MM.1S (cell line): ENCODE measurements at regions not wholly inside any gene's neighbourhood (a gene's known extent, or its start where the extent isn't known, plus 50 kb on each side); places are given as distances from the start of the nearest gene placed in this dataset.

Source experiments
- DNase-seq: peaks from one replicate; pipeline ENCODE4 v3.0.0-alpha.2; 2015
- H2AFZ ChIP-seq: fragments of 300-600 bp; sonication (generic); 2 replicates; pipeline ENCODE4 v1.6.0; 2016; ENCODE audit warnings: antibody characterized with exemption, low read length
- H3F3A ChIP-seq: fragments of 300-600 bp; sonication (generic); 2 replicates; pipeline ENCODE4 v1.6.1; 2016; ENCODE audit warnings: mild to moderate bottlenecking, antibody characterized with exemption, low read length, moderate library complexity, mixed read lengths; ENCODE audit not compliant: insufficient read depth
- H3K27ac ChIP-seq: fragments of 300-600 bp; sonication (generic); 2 replicates; pipeline ENCODE4 v1.5.1; 2016; ENCODE audit warnings: mild to moderate bottlenecking, low read length
- H3K27me3 ChIP-seq: fragments of 300-600 bp; sonication (generic); replicated peaks from 2 replicates; pipeline ENCODE4 v1.6.0; 2016; ENCODE audit warnings: low read length; ENCODE audit not compliant: insufficient read depth
- H3K36me3 ChIP-seq: fragments of 300-600 bp; sonication (generic); replicated peaks from 2 replicates; pipeline ENCODE4 v1.6.1; 2016; ENCODE audit warnings: mild to moderate bottlenecking, low read length, mixed read lengths; ENCODE audit not compliant: insufficient read depth
- H3K4me1 ChIP-seq: fragments of 300-600 bp; sonication (generic); 2 replicates; pipeline ENCODE4 v1.6.1; 2016; ENCODE audit warnings: low read length, mixed read lengths
- H3K4me2 ChIP-seq: fragments of 300-600 bp; sonication (generic); 2 replicates; pipeline ENCODE4 v1.6.0; 2016; ENCODE audit warnings: low read depth, low read length
- H3K4me3 ChIP-seq: fragments of 300-600 bp; sonication (generic); 2 replicates; pipeline ENCODE4 v1.5.1; 2016; ENCODE audit warnings: low read length, mixed read lengths
- H3K79me2 ChIP-seq: fragments of 300-600 bp; sonication (generic); 2 replicates; pipeline ENCODE4 v1.6.1; 2016; ENCODE audit warnings: mixed run types, low read length, mixed read lengths
- H3K9ac ChIP-seq: fragments of 300-600 bp; sonication (generic); 2 replicates; pipeline ENCODE4 v1.6.1; 2016; ENCODE audit warnings: low read length, mixed read lengths
- H3K9me2 ChIP-seq: fragments of 300-600 bp; sonication (generic); replicated peaks from 2 replicates; pipeline ENCODE4 v1.6.1; 2016; ENCODE audit warnings: mild to moderate bottlenecking, low read length, mixed read lengths; ENCODE audit not compliant: insufficient read depth
- H3K9me3 ChIP-seq: fragments of 300-600 bp; sonication (generic); replicated peaks from 2 replicates; pipeline ENCODE4 v1.6.1; 2016; ENCODE audit warnings: mild to moderate bottlenecking, low read length, mixed read lengths; ENCODE audit not compliant: insufficient read depth
- H4K20me1 ChIP-seq: fragments of 300-600 bp; sonication (generic); 2 replicates; pipeline ENCODE4 v1.6.1; 2016; ENCODE audit warnings: mild to moderate bottlenecking, low read length, moderate library complexity, mixed read lengths; ENCODE audit not compliant: insufficient read depth
- EZH2 ChIP-seq: fragments of 300-600 bp; sonication (generic); optimal IDR thresholded peaks from 2 replicates; pipeline ENCODE3; 2017; ENCODE audit warnings: low read depth, mild to moderate bottlenecking, antibody characterized with exemption, low read length, mixed read lengths
- EZH2phosphoT487 ChIP-seq: fragments of 300-600 bp; sonication (generic); IDR thresholded peaks from 2 replicates; pipeline ENCODE4 v1.6.1; 2018; ENCODE audit warnings: antibody characterized with exemption, low read length
- TF ChIP-seq, protein P1 (sequence below): fragments of 300-600 bp; sonication (generic); IDR thresholded peaks from 2 replicates; pipeline ENCODE4 v1.5.1; 2016; ENCODE audit warnings: antibody characterized with exemption, low read length, mixed read lengths

DNA sequence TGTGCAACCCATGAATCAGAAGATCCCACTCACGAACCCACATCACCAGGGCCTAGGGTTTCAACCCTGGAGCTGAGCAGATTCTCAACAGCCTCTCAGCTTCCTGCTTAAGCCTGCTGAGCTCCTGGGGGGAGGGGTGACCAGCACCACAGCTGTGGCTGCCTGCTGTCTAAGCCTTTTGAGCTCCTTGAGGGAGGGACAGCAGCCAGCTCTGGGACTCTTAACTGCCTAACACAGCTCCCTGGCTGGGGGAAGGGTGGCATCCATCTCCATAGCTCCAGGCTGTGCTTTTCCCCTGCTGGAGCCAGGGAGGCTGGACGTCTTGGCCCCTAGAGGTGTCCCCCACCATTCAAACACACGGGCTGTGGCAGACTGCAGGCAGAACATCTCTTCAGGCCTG is 250.3 kb downstream of the DMAC1 start:
- Histone ChIP-seq H3K4me1 (no peaks in the 10 kb centered on the region), H3K27ac (no peak overlapping the region), H2AFZ (no peak overlapping the region), H3K4me3 (no peak overlapping the region), H3K79me2 (no peaks in the 10 kb centered on the region), H3K9me3 (no peaks in the 10 kb centered on the region), H3K4me2 (no peak overlapping the region), H3F3A (no peaks in the 10 kb centered on the region), H4K20me1 (no peaks in the 10 kb centered on the region), H3K9me2 (no peaks in the 10 kb centered on the region), H3K9ac (no peak overlapping the region), H3K27me3 (no peaks in the 10 kb centered on the region), H3K36me3 (no peaks in the 10 kb centered on the region)
- peak; percentile 59 for DNase-seq
- TF ChIP-seq, protein P1, sequence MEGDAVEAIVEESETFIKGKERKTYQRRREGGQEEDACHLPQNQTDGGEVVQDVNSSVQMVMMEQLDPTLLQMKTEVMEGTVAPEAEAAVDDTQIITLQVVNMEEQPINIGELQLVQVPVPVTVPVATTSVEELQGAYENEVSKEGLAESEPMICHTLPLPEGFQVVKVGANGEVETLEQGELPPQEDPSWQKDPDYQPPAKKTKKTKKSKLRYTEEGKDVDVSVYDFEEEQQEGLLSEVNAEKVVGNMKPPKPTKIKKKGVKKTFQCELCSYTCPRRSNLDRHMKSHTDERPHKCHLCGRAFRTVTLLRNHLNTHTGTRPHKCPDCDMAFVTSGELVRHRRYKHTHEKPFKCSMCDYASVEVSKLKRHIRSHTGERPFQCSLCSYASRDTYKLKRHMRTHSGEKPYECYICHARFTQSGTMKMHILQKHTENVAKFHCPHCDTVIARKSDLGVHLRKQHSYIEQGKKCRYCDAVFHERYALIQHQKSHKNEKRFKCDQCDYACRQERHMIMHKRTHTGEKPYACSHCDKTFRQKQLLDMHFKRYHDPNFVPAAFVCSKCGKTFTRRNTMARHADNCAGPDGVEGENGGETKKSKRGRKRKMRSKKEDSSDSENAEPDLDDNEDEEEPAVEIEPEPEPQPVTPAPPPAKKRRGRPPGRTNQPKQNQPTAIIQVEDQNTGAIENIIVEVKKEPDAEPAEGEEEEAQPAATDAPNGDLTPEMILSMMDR: no peak
- TF ChIP-seq EZH2phosphoT487: no peak

DNA sequence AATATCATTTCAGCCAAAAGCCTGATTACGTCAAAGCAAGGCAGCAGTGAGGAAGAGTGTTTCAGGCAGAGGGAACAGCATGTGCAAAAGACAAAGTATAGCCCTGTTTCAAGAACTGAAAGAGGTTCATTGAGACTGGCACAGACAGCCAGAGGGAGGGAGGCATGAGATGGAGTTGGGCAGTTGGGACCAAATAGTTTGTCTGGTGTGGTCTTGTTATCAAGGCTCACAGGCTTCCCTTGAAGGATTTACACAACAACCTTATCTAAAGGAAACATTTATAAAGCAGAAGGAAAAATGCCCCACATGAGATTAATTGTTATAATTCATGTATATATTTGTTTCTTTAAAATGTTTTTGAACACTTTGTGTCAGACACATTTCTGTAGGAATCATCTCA is 253.3 kb downstream of the DMAC1 start:
- Histone ChIP-seq H3K79me2 (no peaks in the 10 kb centered on the region), H3K27me3 (no peaks in the 10 kb centered on the region), H4K20me1 (no peaks in the 10 kb centered on the region), H3K9me3 (no peaks in the 10 kb centered on the region), H3K4me3 (no peak overlapping the region), H3K4me2 (no peak overlapping the region), H3K9me2 (no peaks in the 10 kb centered on the region), H3F3A (no peaks in the 10 kb centered on the region), H2AFZ (no peak overlapping the region), H3K27ac (no peak overlapping the region), H3K9ac (no peak overlapping the region), H3K4me1 (no peaks in the 10 kb centered on the region), H3K36me3 (no peaks in the 10 kb centered on the region)
- DNase-seq: no peak
- TF ChIP-seq, protein P1: no peak
- no peak for TF ChIP-seq EZH2
- TF ChIP-seq EZH2phosphoT487: no peak

DNA sequence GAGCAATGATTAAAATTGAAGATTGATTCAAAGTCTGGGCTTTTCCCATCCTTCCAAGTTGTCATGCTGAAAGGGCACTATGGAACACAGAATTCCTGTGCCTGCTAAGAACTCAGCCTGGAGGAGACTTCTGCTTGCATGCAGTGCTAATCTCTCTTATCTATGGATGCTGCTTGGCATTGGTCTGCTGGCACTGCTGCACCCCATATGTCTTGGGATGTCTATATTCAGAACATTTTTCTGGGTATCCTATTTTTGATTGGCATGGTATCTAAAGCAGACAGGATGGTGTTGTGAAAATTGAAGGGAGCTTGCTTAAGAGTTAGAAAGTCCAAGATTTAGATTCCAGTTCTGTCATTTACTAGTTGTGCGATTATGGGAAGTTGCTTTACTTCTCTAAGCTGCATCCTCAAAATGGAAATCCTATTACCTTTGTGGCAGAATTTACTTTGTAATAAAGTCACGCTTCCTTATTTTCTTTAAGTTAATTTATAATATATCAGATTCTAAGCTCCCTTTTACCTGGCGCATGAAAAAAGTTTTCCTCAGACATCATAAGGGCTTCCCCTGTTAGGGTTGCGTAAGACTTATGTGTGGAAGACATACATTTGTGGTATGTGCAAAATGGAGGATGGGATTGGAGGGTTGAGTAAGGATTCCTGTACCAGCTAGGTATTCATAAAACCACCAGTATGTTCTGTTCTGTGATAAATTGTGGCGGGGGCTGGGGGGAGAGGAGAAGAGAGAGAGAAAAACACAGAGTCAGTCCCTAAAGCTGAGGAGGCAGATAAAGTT is 254.0 kb downstream of the DMAC1 start:
- no peaks in the 10 kb centered on the region for H3K79me2 ChIP-seq
- no peaks in the 10 kb centered on the region for H3K9me2 ChIP-seq
- H3F3A ChIP-seq: no peaks in the 10 kb centered on the region
- TF ChIP-seq EZH2: no peak
- no peak overlapping the region for H3K4me3 ChIP-seq
- H3K9ac ChIP-seq: no peak overlapping the region
- H3K9me3 ChIP-seq: no peaks in the 10 kb centered on the region
- DNase-seq: no peak
- H3K27me3 ChIP-seq: no peaks in the 10 kb centered on the region
- no peaks in the 10 kb centered on the region for H3K4me1 ChIP-seq
- H4K20me1 ChIP-seq: no peaks in the 10 kb centered on the region
- H3K4me2 ChIP-seq: no peak overlapping the region
- H2AFZ ChIP-seq: no peak overlapping the region
- no peak overlapping the region for H3K27ac ChIP-seq
- H3K36me3 ChIP-seq: no peaks in the 10 kb centered on the region

- Histone ChIP-seq H3K36me3 (no peaks in the 10 kb centered on the region), H3K9me2 (no peaks in the 10 kb centered on the region), H3F3A (no peaks in the 10 kb centered on the region), H2AFZ (no peak overlapping the region), H3K27me3 (no peaks in the 10 kb centered on the region), H3K9me3 (no peaks in the 10 kb centered on the region), H3K4me3 (no peak overlapping the region), H3K4me1 (no peaks in the 10 kb centered on the region), H3K9ac (no peak overlapping the region), H3K79me2 (no peaks in the 10 kb centered on the region), H3K27ac (no peak overlapping the region), H4K20me1 (no peaks in the 10 kb centered on the region), H3K4me2 (no peak overlapping the region)
- TF ChIP-seq EZH2phosphoT487: no peak
- DNase-seq: no peak
Measured at GRCh38 chr9:7542693-7543092, 256.9 kb downstream of the DMAC1 start.
